H9 (cell line): ENCODE measurements at regions not wholly inside any gene's neighbourhood (a gene's known extent, or its start where the extent isn't known, plus 50 kb on each side); places are given as distances from the start of the nearest gene placed in this dataset.

Source experiments
- DNase-seq: peaks from one replicate; pipeline ENCODE4 v3.0.0-alpha.2; 2017
- H2AFZ ChIP-seq: one replicate; pipeline ENCODE4 v1.6.1; 2013; ENCODE audit warnings: mild to moderate bottlenecking, low read length, control low read depth, moderate library complexity
- H2AK5ac ChIP-seq: 2 replicates; pipeline ENCODE4 v1.6.1; 2013; ENCODE audit warnings: low read length, control low read depth, mixed read lengths; ENCODE audit not compliant: insufficient read length
- H2BK120ac ChIP-seq: one replicate; pipeline ENCODE4 v1.6.1; 2013; ENCODE audit warnings: low read depth, mild to moderate bottlenecking, low read length, control low read depth, inconsistent platforms; ENCODE audit not compliant: poor library complexity, severe bottlenecking
- H2BK12ac ChIP-seq: 2 replicates; pipeline ENCODE4 v1.6.1; 2013; ENCODE audit warnings: low read length, control low read depth, mixed read lengths, low read depth; ENCODE audit not compliant: insufficient read length
- H2BK15ac ChIP-seq: 2 replicates; pipeline ENCODE4 v1.6.1; 2013; ENCODE audit warnings: low read depth, low read length, control low read depth
- H2BK20ac ChIP-seq: one replicate; pipeline ENCODE4 v1.6.1; 2013; ENCODE audit warnings: low read depth, mild to moderate bottlenecking, low read length, control low read depth, inconsistent platforms; ENCODE audit not compliant: poor library complexity, severe bottlenecking
- H2BK5ac ChIP-seq: 2 replicates; pipeline ENCODE4 v1.6.1; 2013; ENCODE audit warnings: low read length, control low read depth, mixed read lengths; ENCODE audit not compliant: insufficient read length
- H3K14ac ChIP-seq: 2 replicates; pipeline ENCODE4 v1.6.1; 2013; ENCODE audit warnings: low read length, control low read depth; ENCODE audit not compliant: insufficient read depth
- H3K18ac ChIP-seq: 2 replicates; pipeline ENCODE4 v1.6.1; 2013; ENCODE audit warnings: low read depth, mild to moderate bottlenecking, mixed read lengths, low read length, control low read depth; ENCODE audit not compliant: insufficient read length
- H3K23ac ChIP-seq: 2 replicates; pipeline ENCODE4 v1.6.1; 2013; ENCODE audit warnings: low read length, control low read depth, mixed read lengths, low read depth; ENCODE audit not compliant: insufficient read length
- H3K23me2 ChIP-seq: 2 replicates; pipeline ENCODE4 v1.6.1; 2013; ENCODE audit warnings: low read depth, mild to moderate bottlenecking, mixed read lengths, low read length, control low read depth; ENCODE audit not compliant: insufficient read length, poor library complexity, severe bottlenecking
- H3K27ac ChIP-seq: 2 replicates; pipeline ENCODE4 v1.5.1; 2013; ENCODE audit warnings: low read length, control low read depth, mixed read lengths, low read depth; ENCODE audit not compliant: insufficient read length
- H3K27me3 ChIP-seq: 2 replicates; pipeline ENCODE4 v1.6.1; 2013; ENCODE audit warnings: low read length, control low read depth, inconsistent platforms; ENCODE audit not compliant: insufficient read depth
- H3K4ac ChIP-seq: 2 replicates; pipeline ENCODE4 v1.6.1; 2013; ENCODE audit warnings: low read depth, mild to moderate bottlenecking, control low read depth, inconsistent platforms, low read length, moderate library complexity
- H3K4me1 ChIP-seq: 2 replicates; pipeline ENCODE4 v1.6.1; 2013; ENCODE audit warnings: low read length, control low read depth, inconsistent platforms; ENCODE audit not compliant: insufficient read depth
- H3K4me2 ChIP-seq: 2 replicates; pipeline ENCODE4 v1.6.1; 2013; ENCODE audit warnings: low read length, control low read depth, mixed read lengths; ENCODE audit not compliant: insufficient read length, insufficient read depth
- H3K56ac ChIP-seq: 2 replicates; pipeline ENCODE4 v1.6.1; 2013; ENCODE audit warnings: low read depth, mild to moderate bottlenecking, mixed read lengths, low read length, control low read depth; ENCODE audit not compliant: insufficient read length
- H3K79me1 ChIP-seq: 2 replicates; pipeline ENCODE4 v1.6.1; 2013; ENCODE audit warnings: low read depth, mild to moderate bottlenecking, moderate library complexity, low read length, control low read depth, inconsistent platforms; ENCODE audit not compliant: insufficient read depth, poor library complexity, severe bottlenecking
- H3K79me2 ChIP-seq: 2 replicates; pipeline ENCODE4 v1.6.1; 2013; ENCODE audit warnings: low read length, control low read depth, inconsistent platforms; ENCODE audit not compliant: insufficient read depth
- H3K9ac ChIP-seq: 2 replicates; pipeline ENCODE4 v1.6.1; 2013; ENCODE audit warnings: low read length, control low read depth, mixed read lengths; ENCODE audit not compliant: insufficient read length; ENCODE audit errors: extremely low read depth
- H3K9me3 ChIP-seq: one replicate; pipeline ENCODE4 v1.6.1; 2013; ENCODE audit warnings: low read depth, low read length, inconsistent platforms; ENCODE audit not compliant: control insufficient read depth
- H3T11ph ChIP-seq: one replicate; pipeline ENCODE4 v1.6.1; 2013; ENCODE audit warnings: mild to moderate bottlenecking, low read length, control low read depth, inconsistent platforms
- H4K20me1 ChIP-seq: one replicate; pipeline ENCODE4 v1.6.1; 2013; ENCODE audit not compliant: control insufficient read depth, insufficient read length, insufficient read depth
- H4K5ac ChIP-seq: 2 replicates; pipeline ENCODE4 v1.6.1; 2013; ENCODE audit warnings: low read depth, mild to moderate bottlenecking, mixed read lengths, low read length, control low read depth; ENCODE audit not compliant: insufficient read length
- H4K8ac ChIP-seq: replicated peaks from 2 replicates; pipeline ENCODE4 v1.6.1; 2013; ENCODE audit warnings: low read length, control low read depth, mixed read lengths, low read depth; ENCODE audit not compliant: insufficient read length
- H4K91ac ChIP-seq: 2 replicates; pipeline ENCODE4 v1.6.1; 2013; ENCODE audit warnings: low read depth, mild to moderate bottlenecking, moderate library complexity, mixed read lengths, low read length, control low read depth; ENCODE audit not compliant: insufficient read length
- H3K27ac Mint-ChIP-seq, 3 experiments: 2 replicates in 2 of 3; 3 replicates in 1 of 3; pipeline ENCODE4 v1.8.0; 2020 to 2021; ENCODE audit warnings: mixed read lengths in 3 of 3, mild to moderate bottlenecking in 1 of 3, moderate library complexity in 1 of 3
- H3K27me3 Mint-ChIP-seq: 2 replicates; pipeline ENCODE4 v1.8.0; 2021; ENCODE audit warnings: low read depth, mild to moderate bottlenecking, moderate library complexity, mixed read lengths
- H3K36me3 Mint-ChIP-seq, 3 experiments: 2 replicates in 2 of 3; 3 replicates in 1 of 3; pipeline ENCODE4 v1.8.0; 2020 to 2021; ENCODE audit warnings: low read depth in 3 of 3, mixed read lengths in 3 of 3; ENCODE audit not compliant: insufficient read depth in 1 of 3
- H3K4me1 Mint-ChIP-seq, 2 experiments: 2 replicates each; pipeline ENCODE4 v1.8.0; 2020; ENCODE audit warnings: mixed read lengths in 2 of 2
- H3K4me3 Mint-ChIP-seq, 2 experiments: 2 replicates in 1 of 2; 3 replicates in 1 of 2; pipeline ENCODE4 v1.8.0; 2020 to 2021; ENCODE audit warnings: mild to moderate bottlenecking in 2 of 2, mixed read lengths in 2 of 2, moderate library complexity in 1 of 2
- H3K9me3 Mint-ChIP-seq, 2 experiments: 2 replicates in 1 of 2; 3 replicates in 1 of 2; pipeline ENCODE4 v1.8.0; 2020; ENCODE audit warnings: mild to moderate bottlenecking in 2 of 2, mixed read lengths in 2 of 2, moderate library complexity in 1 of 2
- WGBS: extraction: QIAGEN DNeasy Blood & Tissue Kit; methylation state at CpG from one replicate; pipeline ENCODE4 v1.1.7; 2013; ENCODE audit warnings: missing lambda C conversion rate, low lambda C conversion rate, mixed read lengths; ENCODE audit not compliant: insufficient read length; ENCODE audit errors: extremely low coverage; 5-methylcytosine and 5-hydroxymethylcytosine counted together
- TF ChIP-seq, protein P1 (sequence below): fragments of 200-600 bp; sonication (generic); conservative IDR thresholded peaks from 3 replicates; pipeline ENCODE4 v1.8.0; 2021; ENCODE audit warnings: antibody characterized with exemption, mild to moderate bottlenecking

DNA sequence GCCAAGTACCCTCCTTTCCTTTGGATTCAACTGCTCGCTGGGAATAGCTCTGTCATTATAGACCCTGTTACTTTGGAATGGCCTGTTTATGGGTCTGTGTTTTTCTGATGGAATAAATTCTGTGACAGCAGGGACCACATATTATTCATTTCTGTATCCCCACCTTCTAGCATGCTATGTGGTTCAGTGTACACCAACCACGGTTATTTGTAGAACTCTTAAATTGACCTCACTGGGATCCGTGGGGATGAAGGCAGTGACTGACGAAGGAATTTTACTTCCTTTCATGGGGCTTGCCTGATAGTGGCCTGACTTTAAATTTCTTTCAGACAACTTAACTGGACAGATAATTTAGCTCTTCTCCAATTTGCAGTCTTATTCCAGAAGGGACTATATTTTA lies 343.2 kb downstream of the SPRY1 start:
- no peak overlapping the region for H2AFZ ChIP-seq
- H3K9ac ChIP-seq, result no peak overlapping the region
- H3K9me3 ChIP-seq, result no peaks in the 10 kb centered on the region
- Mint-ChIP-seq H3K27me3 (no peaks in the 10 kb centered on the region), H3K4me1 (peaks cover 4 to 11% of the 10 kb centered on the region in 2 experiments), H3K9me3 (peaks cover 0 to 3% of the 10 kb centered on the region in 2 experiments; a peak in 2 of 5 replicates), H3K4me3 (no peak overlapping the region), H3K36me3 (peaks cover 0 to 4% (median 1%) of the 10 kb centered on the region in 3 experiments; a peak in 2 of 7 replicates), H3K27ac (peak overlapping the region in 2 of 3 experiments; percentile 48 to 71; a peak in 2 of 7 replicates)
- H4K8ac ChIP-seq, result no peak overlapping the region
- H3K4ac ChIP-seq, result no peak overlapping the region
- no peak overlapping the region for H2BK15ac ChIP-seq
- no peak overlapping the region for H3K27ac ChIP-seq
- no peak overlapping the region for H3K18ac ChIP-seq
- no peak overlapping the region for H2BK5ac ChIP-seq
- no peak overlapping the region for H4K5ac ChIP-seq
- no peak overlapping the region for H2BK120ac ChIP-seq
- no peaks in the 10 kb centered on the region for H3K23me2 ChIP-seq
- H3K4me1 ChIP-seq, result no peaks in the 10 kb centered on the region
- no peak for DNase-seq
- no peaks in the 10 kb centered on the region for H3K79me1 ChIP-seq
- H2BK12ac ChIP-seq, result no peak overlapping the region
- no peaks in the 10 kb centered on the region for H3K79me2 ChIP-seq
- H3K4me2 ChIP-seq, result no peak overlapping the region
- no CpG with 5 or more reads among the region's 4 CpGs for WGBS
- H3T11ph ChIP-seq, result no peak overlapping the region
- no peak overlapping the region for H3K23ac ChIP-seq
- no peaks in the 10 kb centered on the region for H3K27me3 ChIP-seq
- H2AK5ac ChIP-seq, result no peak overlapping the region
- no peak overlapping the region for H2BK20ac ChIP-seq
- H3K14ac ChIP-seq, result no peak overlapping the region
- H4K20me1 ChIP-seq, result no peaks in the 10 kb centered on the region
- no peak overlapping the region for H3K56ac ChIP-seq
- TF ChIP-seq, protein P1, sequence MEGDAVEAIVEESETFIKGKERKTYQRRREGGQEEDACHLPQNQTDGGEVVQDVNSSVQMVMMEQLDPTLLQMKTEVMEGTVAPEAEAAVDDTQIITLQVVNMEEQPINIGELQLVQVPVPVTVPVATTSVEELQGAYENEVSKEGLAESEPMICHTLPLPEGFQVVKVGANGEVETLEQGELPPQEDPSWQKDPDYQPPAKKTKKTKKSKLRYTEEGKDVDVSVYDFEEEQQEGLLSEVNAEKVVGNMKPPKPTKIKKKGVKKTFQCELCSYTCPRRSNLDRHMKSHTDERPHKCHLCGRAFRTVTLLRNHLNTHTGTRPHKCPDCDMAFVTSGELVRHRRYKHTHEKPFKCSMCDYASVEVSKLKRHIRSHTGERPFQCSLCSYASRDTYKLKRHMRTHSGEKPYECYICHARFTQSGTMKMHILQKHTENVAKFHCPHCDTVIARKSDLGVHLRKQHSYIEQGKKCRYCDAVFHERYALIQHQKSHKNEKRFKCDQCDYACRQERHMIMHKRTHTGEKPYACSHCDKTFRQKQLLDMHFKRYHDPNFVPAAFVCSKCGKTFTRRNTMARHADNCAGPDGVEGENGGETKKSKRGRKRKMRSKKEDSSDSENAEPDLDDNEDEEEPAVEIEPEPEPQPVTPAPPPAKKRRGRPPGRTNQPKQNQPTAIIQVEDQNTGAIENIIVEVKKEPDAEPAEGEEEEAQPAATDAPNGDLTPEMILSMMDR, result no peak
- H4K91ac ChIP-seq, result no peak overlapping the region
